H9 (cell line): ENCODE measurements at regions not wholly inside any gene's neighbourhood (a gene's known extent, or its start where the extent isn't known, plus 50 kb on each side); places are given as distances from the start of the nearest gene placed in this dataset.

ENCODE experiments used
- DNase-seq: peaks from one replicate; pipeline ENCODE4 v3.0.0-alpha.2; 2017
- H2AFZ ChIP-seq: one replicate; pipeline ENCODE4 v1.6.1; 2013; ENCODE audit warnings: mild to moderate bottlenecking, low read length, control low read depth, moderate library complexity
- H2AK5ac ChIP-seq: 2 replicates; pipeline ENCODE4 v1.6.1; 2013; ENCODE audit warnings: low read length, control low read depth, mixed read lengths; ENCODE audit not compliant: insufficient read length
- H2BK120ac ChIP-seq: one replicate; pipeline ENCODE4 v1.6.1; 2013; ENCODE audit warnings: low read depth, mild to moderate bottlenecking, low read length, control low read depth, inconsistent platforms; ENCODE audit not compliant: poor library complexity, severe bottlenecking
- H2BK12ac ChIP-seq: 2 replicates; pipeline ENCODE4 v1.6.1; 2013; ENCODE audit warnings: low read length, control low read depth, mixed read lengths, low read depth; ENCODE audit not compliant: insufficient read length
- H2BK15ac ChIP-seq: 2 replicates; pipeline ENCODE4 v1.6.1; 2013; ENCODE audit warnings: low read depth, low read length, control low read depth
- H2BK20ac ChIP-seq: one replicate; pipeline ENCODE4 v1.6.1; 2013; ENCODE audit warnings: low read depth, mild to moderate bottlenecking, low read length, control low read depth, inconsistent platforms; ENCODE audit not compliant: poor library complexity, severe bottlenecking
- H2BK5ac ChIP-seq: 2 replicates; pipeline ENCODE4 v1.6.1; 2013; ENCODE audit warnings: low read length, control low read depth, mixed read lengths; ENCODE audit not compliant: insufficient read length
- H3K14ac ChIP-seq: 2 replicates; pipeline ENCODE4 v1.6.1; 2013; ENCODE audit warnings: low read length, control low read depth; ENCODE audit not compliant: insufficient read depth
- H3K18ac ChIP-seq: 2 replicates; pipeline ENCODE4 v1.6.1; 2013; ENCODE audit warnings: low read depth, mild to moderate bottlenecking, mixed read lengths, low read length, control low read depth; ENCODE audit not compliant: insufficient read length
- H3K23ac ChIP-seq: 2 replicates; pipeline ENCODE4 v1.6.1; 2013; ENCODE audit warnings: low read length, control low read depth, mixed read lengths, low read depth; ENCODE audit not compliant: insufficient read length
- H3K23me2 ChIP-seq: 2 replicates; pipeline ENCODE4 v1.6.1; 2013; ENCODE audit warnings: low read depth, mild to moderate bottlenecking, mixed read lengths, low read length, control low read depth; ENCODE audit not compliant: insufficient read length, poor library complexity, severe bottlenecking
- H3K27ac ChIP-seq: 2 replicates; pipeline ENCODE4 v1.5.1; 2013; ENCODE audit warnings: low read length, control low read depth, mixed read lengths, low read depth; ENCODE audit not compliant: insufficient read length
- H3K27me3 ChIP-seq: 2 replicates; pipeline ENCODE4 v1.6.1; 2013; ENCODE audit warnings: low read length, control low read depth, inconsistent platforms; ENCODE audit not compliant: insufficient read depth
- H3K4ac ChIP-seq: 2 replicates; pipeline ENCODE4 v1.6.1; 2013; ENCODE audit warnings: low read depth, mild to moderate bottlenecking, control low read depth, inconsistent platforms, low read length, moderate library complexity
- H3K4me1 ChIP-seq: 2 replicates; pipeline ENCODE4 v1.6.1; 2013; ENCODE audit warnings: low read length, control low read depth, inconsistent platforms; ENCODE audit not compliant: insufficient read depth
- H3K4me2 ChIP-seq: 2 replicates; pipeline ENCODE4 v1.6.1; 2013; ENCODE audit warnings: low read length, control low read depth, mixed read lengths; ENCODE audit not compliant: insufficient read length, insufficient read depth
- H3K56ac ChIP-seq: 2 replicates; pipeline ENCODE4 v1.6.1; 2013; ENCODE audit warnings: low read depth, mild to moderate bottlenecking, mixed read lengths, low read length, control low read depth; ENCODE audit not compliant: insufficient read length
- H3K79me1 ChIP-seq: 2 replicates; pipeline ENCODE4 v1.6.1; 2013; ENCODE audit warnings: low read depth, mild to moderate bottlenecking, moderate library complexity, low read length, control low read depth, inconsistent platforms; ENCODE audit not compliant: insufficient read depth, poor library complexity, severe bottlenecking
- H3K79me2 ChIP-seq: 2 replicates; pipeline ENCODE4 v1.6.1; 2013; ENCODE audit warnings: low read length, control low read depth, inconsistent platforms; ENCODE audit not compliant: insufficient read depth
- H3K9ac ChIP-seq: 2 replicates; pipeline ENCODE4 v1.6.1; 2013; ENCODE audit warnings: low read length, control low read depth, mixed read lengths; ENCODE audit not compliant: insufficient read length; ENCODE audit errors: extremely low read depth
- H3K9me3 ChIP-seq: one replicate; pipeline ENCODE4 v1.6.1; 2013; ENCODE audit warnings: low read depth, low read length, inconsistent platforms; ENCODE audit not compliant: control insufficient read depth
- H3T11ph ChIP-seq: one replicate; pipeline ENCODE4 v1.6.1; 2013; ENCODE audit warnings: mild to moderate bottlenecking, low read length, control low read depth, inconsistent platforms
- H4K20me1 ChIP-seq: one replicate; pipeline ENCODE4 v1.6.1; 2013; ENCODE audit not compliant: control insufficient read depth, insufficient read length, insufficient read depth
- H4K5ac ChIP-seq: 2 replicates; pipeline ENCODE4 v1.6.1; 2013; ENCODE audit warnings: low read depth, mild to moderate bottlenecking, mixed read lengths, low read length, control low read depth; ENCODE audit not compliant: insufficient read length
- H4K8ac ChIP-seq: replicated peaks from 2 replicates; pipeline ENCODE4 v1.6.1; 2013; ENCODE audit warnings: low read length, control low read depth, mixed read lengths, low read depth; ENCODE audit not compliant: insufficient read length
- H4K91ac ChIP-seq: 2 replicates; pipeline ENCODE4 v1.6.1; 2013; ENCODE audit warnings: low read depth, mild to moderate bottlenecking, moderate library complexity, mixed read lengths, low read length, control low read depth; ENCODE audit not compliant: insufficient read length
- H3K27ac Mint-ChIP-seq, 3 experiments: 2 replicates in 2 of 3; 3 replicates in 1 of 3; pipeline ENCODE4 v1.8.0; 2020 to 2021; ENCODE audit warnings: mixed read lengths in 3 of 3, mild to moderate bottlenecking in 1 of 3, moderate library complexity in 1 of 3
- H3K27me3 Mint-ChIP-seq: 2 replicates; pipeline ENCODE4 v1.8.0; 2021; ENCODE audit warnings: low read depth, mild to moderate bottlenecking, moderate library complexity, mixed read lengths
- H3K36me3 Mint-ChIP-seq, 3 experiments: 2 replicates in 2 of 3; 3 replicates in 1 of 3; pipeline ENCODE4 v1.8.0; 2020 to 2021; ENCODE audit warnings: low read depth in 3 of 3, mixed read lengths in 3 of 3; ENCODE audit not compliant: insufficient read depth in 1 of 3
- H3K4me1 Mint-ChIP-seq, 2 experiments: 2 replicates each; pipeline ENCODE4 v1.8.0; 2020; ENCODE audit warnings: mixed read lengths in 2 of 2
- H3K4me3 Mint-ChIP-seq, 2 experiments: 2 replicates in 1 of 2; 3 replicates in 1 of 2; pipeline ENCODE4 v1.8.0; 2020 to 2021; ENCODE audit warnings: mild to moderate bottlenecking in 2 of 2, mixed read lengths in 2 of 2, moderate library complexity in 1 of 2
- H3K9me3 Mint-ChIP-seq, 2 experiments: 2 replicates in 1 of 2; 3 replicates in 1 of 2; pipeline ENCODE4 v1.8.0; 2020; ENCODE audit warnings: mild to moderate bottlenecking in 2 of 2, mixed read lengths in 2 of 2, moderate library complexity in 1 of 2
- CTCF ChIP-seq: fragments of 200-600 bp; sonication (generic); conservative IDR thresholded peaks from 3 replicates; pipeline ENCODE4 v1.8.0; 2021; ENCODE audit warnings: antibody characterized with exemption, mild to moderate bottlenecking
- WGBS: extraction: QIAGEN DNeasy Blood & Tissue Kit; methylation state at CpG from one replicate; pipeline ENCODE4 v1.1.7; 2013; ENCODE audit warnings: missing lambda C conversion rate, low lambda C conversion rate, mixed read lengths; ENCODE audit not compliant: insufficient read length; ENCODE audit errors: extremely low coverage; 5-methylcytosine and 5-hydroxymethylcytosine counted together

DNA sequence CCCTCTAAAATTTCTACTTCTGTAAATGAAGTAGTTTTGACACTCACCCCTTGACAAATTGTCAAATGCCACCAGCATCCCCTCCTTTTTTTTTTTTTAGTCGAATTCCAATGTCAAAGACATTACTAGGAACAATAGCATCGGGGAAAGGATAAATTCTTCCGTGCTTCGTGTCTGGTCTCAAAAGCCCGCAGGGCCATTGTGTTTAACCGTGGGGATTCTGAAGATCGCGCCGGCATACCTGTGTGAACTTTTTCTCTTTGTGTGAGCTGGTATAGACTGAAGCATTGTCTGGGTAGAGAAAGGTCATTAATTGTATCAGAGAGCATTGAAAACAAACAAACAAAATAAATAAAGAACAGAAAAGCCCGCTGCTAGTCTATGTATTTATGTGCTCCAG lies 313.9 kb downstream of the ASMT start:
- H4K8ac ChIP-seq, result no peak overlapping the region
- H2BK15ac ChIP-seq, result no peak overlapping the region
- H3T11ph ChIP-seq, result no peak overlapping the region
- no peak overlapping the region for H2BK5ac ChIP-seq
- no peaks in the 10 kb centered on the region for H3K79me2 ChIP-seq
- Mint-ChIP-seq H3K4me1 (peaks cover 27 to 34% of the 10 kb centered on the region in 2 experiments), H3K27ac (peak overlapping the region in 2 of 3 experiments; percentile 6 to 79; a peak in 3 of 7 replicates), H3K27me3 (no peaks in the 10 kb centered on the region), H3K36me3 (0 out of 7 replicates have a peak, but pooled peaks cover 0 to 4% (median 0%) of the 10 kb centered on the region in 3 experiments), H3K4me3 (no peak overlapping the region), H3K9me3 (no peaks in the 10 kb centered on the region)
- no peaks in the 10 kb centered on the region for H3K23me2 ChIP-seq
- H3K56ac ChIP-seq, result no peak overlapping the region
- H2BK20ac ChIP-seq, result no peak overlapping the region
- H3K4me2 ChIP-seq, result no peak overlapping the region
- H2AFZ ChIP-seq, result no peak overlapping the region
- no peak overlapping the region for H3K18ac ChIP-seq
- H2AK5ac ChIP-seq, result no peak overlapping the region
- no peak overlapping the region for H4K5ac ChIP-seq
- no peak overlapping the region for H3K4ac ChIP-seq
- H4K91ac ChIP-seq, result no peak overlapping the region
- no CpG with 5 or more reads among the region's 10 CpGs for WGBS
- no peaks in the 10 kb centered on the region for H3K79me1 ChIP-seq
- H2BK120ac ChIP-seq, result no peak overlapping the region
- no peak overlapping the region for H3K27ac ChIP-seq
- no peaks in the 10 kb centered on the region for H4K20me1 ChIP-seq
- H3K27me3 ChIP-seq, result no peaks in the 10 kb centered on the region
- H3K9me3 ChIP-seq, result no peaks in the 10 kb centered on the region
- H3K9ac ChIP-seq, result no peak overlapping the region
- peaks cover 3% of the 10 kb centered on the region; the same call in 1 of the 2 replicates for H3K4me1 ChIP-seq
- no peak for TF ChIP-seq CTCF
- no peak overlapping the region for H3K14ac ChIP-seq
- no peak overlapping the region for H2BK12ac ChIP-seq
- no peak overlapping the region for H3K23ac ChIP-seq
- peak; percentile 61 for DNase-seq
